ENCODE measurements at regions not wholly inside any gene's neighbourhood (a gene's known extent, or its start where the extent isn't known, plus 50 kb on each side); places are given as distances from the start of the nearest gene placed in this dataset.
A peak's percentile ranks its signal among the peaks of the same experiment; 100 is the strongest.

- no peak for TF ChIP-seq ZNF407 (IDR thresholded peaks at IDR 0.05; ENCODE audit: low read depth)
- no peak for TF ChIP-seq REST (IDR thresholded peaks at IDR 0.05; ENCODE audit: borderline replicate concordance)
- TF ChIP-seq REST (CRISPR knock-in tag; IDR thresholded peaks at IDR 0.05; ENCODE audit: low read depth) = no peak
- TF ChIP-seq ZBTB43 (CRISPR knock-in tag; IDR thresholded peaks at IDR 0.05) = no peak
- no peak for TF ChIP-seq TSC22D4 (tag; IDR thresholded peaks at IDR 0.05)
- no peak for TF ChIP-seq ZNF41 (CRISPR knock-in tag; conservative IDR thresholded peaks at IDR 0.05)
- no peak for TF ChIP-seq USF2 (CRISPR knock-in tag; IDR thresholded peaks at IDR 0.05)
- no peak for TF ChIP-seq PCBP2 (IDR thresholded peaks at IDR 0.05; ENCODE audit: low read depth, low read length, poor library complexity, severe bottlenecking)
- peak; percentile 95 for TF ChIP-seq JUND (IDR thresholded peaks at IDR 0.05; ENCODE audit: borderline replicate concordance, low read depth, low read length)
- peak; percentile 94; the same call in 2 of the 3 replicates for TF ChIP-seq JUND (tag; IDR thresholded peaks at IDR 0.05; ENCODE audit: borderline replicate concordance, low read depth, low read length)
Measured at GRCh38 chr6:4322846-4323309, 187.5 kb upstream of the ECI2 start (continued).

All from K562 (cell line).